ENCODE measurements at regions not wholly inside any gene's neighbourhood (a gene's known extent, or its start where the extent isn't known, plus 50 kb on each side); places are given as distances from the start of the nearest gene placed in this dataset.
"Not testable (repeated sequence)": the region's sequence is repeated elsewhere in the genome, so short reads cannot be mapped to it uniquely, and the experiment has no call there.

DNA sequence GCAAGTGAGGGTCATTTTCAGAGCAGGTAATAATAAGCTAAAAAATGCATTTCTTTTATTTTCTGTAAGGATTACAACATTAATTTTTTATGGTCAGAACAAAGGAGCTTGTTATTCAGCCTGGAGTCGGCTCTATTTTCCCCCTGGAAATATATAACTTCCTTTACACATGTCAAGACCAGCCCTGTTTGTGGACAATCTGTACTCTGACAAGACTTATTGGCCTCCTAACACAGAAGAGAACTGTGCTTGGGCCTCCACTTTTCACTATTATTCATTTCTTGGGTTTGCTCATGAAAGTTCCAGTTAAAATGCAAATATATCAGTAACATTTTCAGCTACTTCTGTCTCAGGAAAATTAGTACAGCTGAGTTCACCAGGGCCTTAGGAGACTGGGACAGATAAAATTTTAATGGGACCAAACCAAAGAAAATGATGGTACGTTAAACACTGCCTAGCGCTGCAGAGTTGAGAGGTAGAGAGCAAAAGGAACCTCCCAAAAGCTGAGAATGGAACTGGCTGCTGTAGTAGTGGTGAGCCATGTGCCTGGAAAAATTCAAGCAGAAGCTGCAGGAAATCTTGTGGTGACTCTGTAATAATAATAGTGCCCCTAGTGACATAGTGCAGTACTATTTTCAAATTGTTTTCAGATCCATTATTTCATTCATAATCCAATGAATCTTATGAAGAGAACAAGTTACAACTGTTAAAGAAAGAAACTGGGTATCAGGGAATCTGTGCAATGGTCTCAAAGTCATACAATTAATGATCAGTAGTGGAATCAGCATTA lies 227.2 kb upstream of the KIAA1217 start:
- H3K4me1 ChIP-seq (ENCODE audit: control insufficient read depth, extremely low read depth, insufficient read depth, low read length) = no peaks in the 10 kb centered on the region
- intact Hi-C loops (cut with micrococcal nuclease) (no loop called here), dilution Hi-C loops (cut with MboI; ENCODE audit: extremely low pct_ligation_motif_present, low sequenced_read_pairs) (no loop called here)
- no peaks in the 10 kb centered on the region for H3K36me3 ChIP-seq (ENCODE audit: control insufficient read depth in 2 of 2, extremely low read depth in 1 of 2, insufficient read depth in 2 of 2, low read length in 2 of 2)
- H3K9ac ChIP-seq (replicated peaks; ENCODE audit: extremely low read depth, insufficient read depth, low read length) = no peak overlapping the region
- no peaks in the 10 kb centered on the region for H3K9me3 ChIP-seq (replicated peaks; ENCODE audit: control insufficient read depth, insufficient read depth, low read length)
- no peak overlapping the region for H3K4me2 ChIP-seq (ENCODE audit: insufficient read depth, low read length)
- H3K27me3 ChIP-seq (ENCODE audit: control insufficient read depth in 2 of 2, insufficient read depth in 2 of 2, low read length in 2 of 2) = no peaks in the 10 kb centered on the region
- CTCF ChIA-PET = no interaction called here
- FAIRE-seq (no peak), DNase-seq (ENCODE audit: low read depth, low spot score) (no peak)
- no peaks in the 10 kb centered on the region for H3K9me1 ChIP-seq (replicated peaks; ENCODE audit: control insufficient read depth, extremely low read depth, insufficient read depth, low read length)
- H4K20me1 ChIP-seq (replicated peaks; ENCODE audit: control insufficient read depth, extremely low read depth, insufficient read depth, low read length) = no peaks in the 10 kb centered on the region
- H3K4me3 ChIP-seq (replicated peaks in 1 of 3; ENCODE audit: insufficient read depth in 1 of 3, low read depth in 1 of 3, low read length in 3 of 3) = no peak overlapping the region
- H2AFZ ChIP-seq (ENCODE audit: low read depth, low read length) = no peak overlapping the region
- no peak for TF ChIP-seq JUN (IDR thresholded peaks at IDR 0.05; ENCODE audit: borderline replicate concordance, insufficient read depth, insufficient read length, low read depth)
- no peak for TF ChIP-seq POLR2AphosphoS5 (IDR thresholded peaks at IDR 0.05; ENCODE audit: insufficient read depth, low read depth, low read length)
- TF ChIP-seq FOS (IDR thresholded peaks at IDR 0.05; ENCODE audit: borderline replicate concordance, insufficient read depth, low read length) = no peak
- no peak for TF ChIP-seq GATA2 (IDR thresholded peaks at IDR 0.05; ENCODE audit: insufficient read depth, insufficient read length, low read depth, low read length)
- TF ChIP-seq, protein P1, sequence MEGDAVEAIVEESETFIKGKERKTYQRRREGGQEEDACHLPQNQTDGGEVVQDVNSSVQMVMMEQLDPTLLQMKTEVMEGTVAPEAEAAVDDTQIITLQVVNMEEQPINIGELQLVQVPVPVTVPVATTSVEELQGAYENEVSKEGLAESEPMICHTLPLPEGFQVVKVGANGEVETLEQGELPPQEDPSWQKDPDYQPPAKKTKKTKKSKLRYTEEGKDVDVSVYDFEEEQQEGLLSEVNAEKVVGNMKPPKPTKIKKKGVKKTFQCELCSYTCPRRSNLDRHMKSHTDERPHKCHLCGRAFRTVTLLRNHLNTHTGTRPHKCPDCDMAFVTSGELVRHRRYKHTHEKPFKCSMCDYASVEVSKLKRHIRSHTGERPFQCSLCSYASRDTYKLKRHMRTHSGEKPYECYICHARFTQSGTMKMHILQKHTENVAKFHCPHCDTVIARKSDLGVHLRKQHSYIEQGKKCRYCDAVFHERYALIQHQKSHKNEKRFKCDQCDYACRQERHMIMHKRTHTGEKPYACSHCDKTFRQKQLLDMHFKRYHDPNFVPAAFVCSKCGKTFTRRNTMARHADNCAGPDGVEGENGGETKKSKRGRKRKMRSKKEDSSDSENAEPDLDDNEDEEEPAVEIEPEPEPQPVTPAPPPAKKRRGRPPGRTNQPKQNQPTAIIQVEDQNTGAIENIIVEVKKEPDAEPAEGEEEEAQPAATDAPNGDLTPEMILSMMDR (IDR thresholded peaks at IDR 0.05; ENCODE audit: extremely low read depth in 1 of 2, insufficient read depth in 1 of 2, low read depth in 1 of 2, low read length in 2 of 2) = no peak
- no peak for TF ChIP-seq MYC (IDR thresholded peaks at IDR 0.05; ENCODE audit: low read depth, low read length)
- TF ChIP-seq EZH2 (IDR thresholded peaks at IDR 0.05; ENCODE audit: borderline replicate concordance, low read depth, low read length, severe bottlenecking) = no peak
- POLR2A ChIA-PET = no interaction called here
- no peaks in the 10 kb centered on the region for H3K79me2 ChIP-seq (ENCODE audit: control insufficient read depth, insufficient read depth, low read length)
- no TSS peak for BruUV-seq (replicated peaks)
- no peak overlapping the region for H3K27ac ChIP-seq (ENCODE audit: insufficient read depth, low read depth, low read length)

DNA sequence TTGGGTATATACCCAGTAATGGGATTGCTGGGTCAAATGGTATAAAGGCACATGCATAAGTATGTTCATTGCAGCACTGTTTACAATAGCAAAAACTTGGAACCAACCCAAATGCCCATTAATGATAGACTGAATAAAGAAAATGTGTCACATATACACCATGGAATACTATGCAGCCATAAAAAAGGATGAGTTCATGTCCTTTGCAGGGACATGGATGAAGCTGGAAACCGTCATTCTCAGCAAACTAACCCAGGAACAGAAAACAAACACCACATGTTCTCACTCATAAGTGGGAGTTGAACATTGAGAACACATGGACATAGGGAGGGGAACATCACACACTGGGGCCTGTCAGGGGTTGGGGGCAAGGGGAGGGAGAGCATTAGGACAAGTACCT lies 224.5 kb upstream of the KIAA1217 start:
- H3K9me1 ChIP-seq (replicated peaks; ENCODE audit: control insufficient read depth, extremely low read depth, insufficient read depth, low read length); intact Hi-C loops (cut with micrococcal nuclease); H3K4me3 ChIP-seq (replicated peaks in 1 of 3; ENCODE audit: insufficient read depth in 1 of 3, low read depth in 1 of 3, low read length in 3 of 3); H3K27ac ChIP-seq (ENCODE audit: insufficient read depth, low read depth, low read length); H4K20me1 ChIP-seq (replicated peaks; ENCODE audit: control insufficient read depth, extremely low read depth, insufficient read depth, low read length); H3K9me3 ChIP-seq (replicated peaks; ENCODE audit: control insufficient read depth, insufficient read depth, low read length); H3K36me3 ChIP-seq (ENCODE audit: control insufficient read depth in 2 of 2, extremely low read depth in 1 of 2, insufficient read depth in 2 of 2, low read length in 2 of 2); H3K27me3 ChIP-seq (ENCODE audit: control insufficient read depth in 2 of 2, insufficient read depth in 2 of 2, low read length in 2 of 2); dilution Hi-C loops (cut with MboI; ENCODE audit: extremely low pct_ligation_motif_present, low sequenced_read_pairs); H3K4me2 ChIP-seq (ENCODE audit: insufficient read depth, low read length); FAIRE-seq; CTCF ChIA-PET; BruUV-seq (replicated peaks); H3K79me2 ChIP-seq (ENCODE audit: control insufficient read depth, insufficient read depth, low read length); H3K4me1 ChIP-seq (ENCODE audit: control insufficient read depth, extremely low read depth, insufficient read depth, low read length); DNase-seq (ENCODE audit: low read depth, low spot score); POLR2A ChIA-PET; H2AFZ ChIP-seq (ENCODE audit: low read depth, low read length); H3K9ac ChIP-seq (replicated peaks; ENCODE audit: extremely low read depth, insufficient read depth, low read length): not testable (repeated sequence)
